Left lung (tissue), 4 donors: ENCODE measurements at regions not wholly inside any gene's neighbourhood (a gene's known extent, or its start where the extent isn't known, plus 50 kb on each side); places are given as distances from the start of the nearest gene placed in this dataset.
A peak's percentile ranks its signal among the peaks of the same experiment; 100 is the strongest.

Experiments used
- ATAC-seq: fragments of 200-7000 bp; cut with Tn5 transposase; one replicate; pipeline ENCODE4 v1.9.1; 2020; ENCODE audit warnings: moderate library complexity
- DNase-seq, 4 donors: peaks; one replicate each; pipeline ENCODE4 v3.0.0-alpha.2; 2013 to 2020
- H3K27ac ChIP-seq, 2 donors: fragments of 200-600 bp; sonication (generic) in 1 of 2; one replicate each; pipeline versions ENCODE4 v1.5.0 to v1.8.0; 2020 to 2021
- H3K27me3 ChIP-seq, 2 donors: fragments of 200-600 bp; sonication (generic) in 1 of 2; one replicate each; pipeline versions ENCODE4 v1.5.0 to v1.8.0; 2020 to 2021
- H3K36me3 ChIP-seq, 2 donors: fragments of 200-600 bp; sonication (generic) in 1 of 2; one replicate each; pipeline versions ENCODE4 v1.5.0 to v1.8.0; 2020 to 2021
- H3K4me1 ChIP-seq, 2 donors: fragments of 200-600 bp; one replicate each; pipeline ENCODE4 v1.8.0; 2021
- H3K4me3 ChIP-seq, 2 donors: fragments of 200-600 bp; sonication (generic) in 1 of 2; one replicate each; pipeline versions ENCODE4 v1.5.0 to v1.8.0; 2020 to 2021; ENCODE audit warnings: mild to moderate bottlenecking in 1 of 2
- H3K9me3 ChIP-seq, 2 donors: fragments of 200-600 bp; sonication (generic) in 1 of 2; one replicate each; pipeline versions ENCODE4 v1.5.0 to v1.8.0; 2020 to 2021
- intact Hi-C, 2 donors: fragments of 100-400 bp; cut with DNase I; formaldehyde crosslinking; loops; one replicate each; pipeline versions ENCODE4 v1.11.2 to v1.14.2; 2022
- TF ChIP-seq, protein P1 (sequence below), 2 donors: fragments of 200-600 bp; sonication (generic) in 1 of 2; IDR thresholded peaks; one replicate each; pipeline versions ENCODE4 v1.5.0 to v1.8.0; 2021; ENCODE audit warnings: antibody characterized with exemption in 2 of 2
- donor health status: DM: no; HTN: yes; CAD: no.
- donor health status: DM: no; HTN: no; CAD: no.

DNA sequence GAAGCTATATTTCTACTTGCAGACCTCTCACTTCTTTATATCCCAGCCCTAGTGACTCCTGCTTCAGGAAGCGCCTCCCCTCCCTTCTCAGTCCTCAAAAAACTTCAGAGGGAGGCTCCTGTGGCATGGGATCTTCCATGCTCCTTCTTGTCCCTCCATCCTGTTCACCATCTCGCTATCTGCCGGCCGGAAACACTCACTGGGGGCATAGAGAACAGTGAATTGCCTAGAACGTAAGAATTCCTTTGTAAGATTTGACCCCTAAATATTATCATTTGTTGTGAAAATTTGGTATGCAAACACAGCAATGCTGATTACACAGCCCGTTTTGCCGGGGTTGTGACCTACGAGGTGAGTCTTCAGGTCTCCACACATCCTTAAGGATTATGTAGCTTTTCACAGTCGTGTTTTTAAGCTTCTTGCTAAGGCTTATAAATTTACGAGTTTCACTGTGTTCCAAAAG, 218.7 kb upstream of the ATP10A start:
- ATAC-seq (no peak), DNase-seq (no peak)
- TF ChIP-seq, protein P1, sequence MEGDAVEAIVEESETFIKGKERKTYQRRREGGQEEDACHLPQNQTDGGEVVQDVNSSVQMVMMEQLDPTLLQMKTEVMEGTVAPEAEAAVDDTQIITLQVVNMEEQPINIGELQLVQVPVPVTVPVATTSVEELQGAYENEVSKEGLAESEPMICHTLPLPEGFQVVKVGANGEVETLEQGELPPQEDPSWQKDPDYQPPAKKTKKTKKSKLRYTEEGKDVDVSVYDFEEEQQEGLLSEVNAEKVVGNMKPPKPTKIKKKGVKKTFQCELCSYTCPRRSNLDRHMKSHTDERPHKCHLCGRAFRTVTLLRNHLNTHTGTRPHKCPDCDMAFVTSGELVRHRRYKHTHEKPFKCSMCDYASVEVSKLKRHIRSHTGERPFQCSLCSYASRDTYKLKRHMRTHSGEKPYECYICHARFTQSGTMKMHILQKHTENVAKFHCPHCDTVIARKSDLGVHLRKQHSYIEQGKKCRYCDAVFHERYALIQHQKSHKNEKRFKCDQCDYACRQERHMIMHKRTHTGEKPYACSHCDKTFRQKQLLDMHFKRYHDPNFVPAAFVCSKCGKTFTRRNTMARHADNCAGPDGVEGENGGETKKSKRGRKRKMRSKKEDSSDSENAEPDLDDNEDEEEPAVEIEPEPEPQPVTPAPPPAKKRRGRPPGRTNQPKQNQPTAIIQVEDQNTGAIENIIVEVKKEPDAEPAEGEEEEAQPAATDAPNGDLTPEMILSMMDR (IDR thresholded peaks at IDR 0.05): no peak
- no peak overlapping the region for H3K27ac ChIP-seq
- intact Hi-C loops: no loop called here
- H3K4me3 ChIP-seq: peak overlapping the region in 1 of 2 donors; percentile 47
- H3K36me3 ChIP-seq: no peaks in the 10 kb centered on the region
- H3K27me3 ChIP-seq: no peaks in the 10 kb centered on the region
- no peaks in the 10 kb centered on the region for H3K9me3 ChIP-seq
- no peaks in the 10 kb centered on the region for H3K4me1 ChIP-seq

GRCh38 chr15:26075770-26076169, 212.6 kb upstream of the ATP10A start:
- ATAC-seq (no peak), DNase-seq (no peak)
- Histone ChIP-seq H3K36me3 (no peaks in the 10 kb centered on the region), H3K4me1 (no peaks in the 10 kb centered on the region), H3K27me3 (no peaks in the 10 kb centered on the region), H3K9me3 (no peaks in the 10 kb centered on the region), H3K27ac (no peak overlapping the region), H3K4me3 (no peak overlapping the region)
- intact Hi-C loops: no loop called here
- TF ChIP-seq, protein P1 (IDR thresholded peaks at IDR 0.05): no peak

- no peak overlapping the region for H3K4me3 ChIP-seq
- no peaks in the 10 kb centered on the region for H3K27me3 ChIP-seq
- DNase-seq: no peak
- intact Hi-C loops: no loop called here
- no peak for ATAC-seq
- no peaks in the 10 kb centered on the region for H3K9me3 ChIP-seq
- H3K36me3 ChIP-seq: no peaks in the 10 kb centered on the region
- TF ChIP-seq, protein P1 (IDR thresholded peaks at IDR 0.05): no peak
- H3K4me1 ChIP-seq: no peaks in the 10 kb centered on the region
- no peak overlapping the region for H3K27ac ChIP-seq
These were observed 210.6 kb upstream of the ATP10A start for GRCh38 chr15:26073430-26074333.

DNA sequence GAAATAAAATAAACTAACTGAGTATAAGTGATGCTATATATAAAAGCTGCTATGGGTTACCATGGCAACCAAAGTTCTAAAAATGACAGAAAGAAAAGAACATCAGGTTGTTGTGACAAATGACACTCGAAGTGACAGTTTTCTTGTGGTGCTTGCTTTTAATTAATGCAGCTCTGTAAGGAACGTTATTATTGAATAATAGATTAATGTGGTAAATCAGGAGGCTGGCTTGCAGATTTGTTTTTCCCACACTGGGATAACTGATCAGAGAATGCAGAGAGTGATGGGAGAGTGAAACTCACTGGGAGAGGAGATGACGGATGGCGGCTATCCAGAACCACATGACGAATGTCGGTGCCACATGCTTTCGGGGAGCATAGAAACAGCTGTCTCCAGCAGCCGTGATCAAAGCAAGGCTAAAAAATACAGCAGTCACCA, 207.0 kb upstream of the ATP10A start:
- intact Hi-C loops: no loop called here
- no peaks in the 10 kb centered on the region for H3K4me1 ChIP-seq
- DNase-seq (no peak), ATAC-seq (no peak)
- no peak overlapping the region for H3K27ac ChIP-seq
- H3K4me3 ChIP-seq: no peak overlapping the region
- no peaks in the 10 kb centered on the region for H3K36me3 ChIP-seq
- TF ChIP-seq, protein P1 (IDR thresholded peaks at IDR 0.05): no peak
- no peaks in the 10 kb centered on the region for H3K9me3 ChIP-seq
- no peaks in the 10 kb centered on the region for H3K27me3 ChIP-seq

GRCh38 chr15:26069231-26069641, 206.1 kb upstream of the ATP10A start:
- intact Hi-C loops: no loop called here
- H3K9me3 ChIP-seq: no peaks in the 10 kb centered on the region

More at GRCh38 chr15:26069231-26069641, 206.1 kb upstream of the ATP10A start:
- ATAC-seq (no peak), DNase-seq (no peak)
- H3K4me1 ChIP-seq: no peaks in the 10 kb centered on the region
- no peaks in the 10 kb centered on the region for H3K36me3 ChIP-seq
- no peaks in the 10 kb centered on the region for H3K27me3 ChIP-seq
- TF ChIP-seq, protein P1 (IDR thresholded peaks at IDR 0.05): no peak
- H3K4me3 ChIP-seq: no peak overlapping the region
- no peak overlapping the region for H3K27ac ChIP-seq
